ENCODE measurements at regions not wholly inside any gene's neighbourhood (a gene's known extent, or its start where the extent isn't known, plus 50 kb on each side); places are given as distances from the start of the nearest gene placed in this dataset.

DNA sequence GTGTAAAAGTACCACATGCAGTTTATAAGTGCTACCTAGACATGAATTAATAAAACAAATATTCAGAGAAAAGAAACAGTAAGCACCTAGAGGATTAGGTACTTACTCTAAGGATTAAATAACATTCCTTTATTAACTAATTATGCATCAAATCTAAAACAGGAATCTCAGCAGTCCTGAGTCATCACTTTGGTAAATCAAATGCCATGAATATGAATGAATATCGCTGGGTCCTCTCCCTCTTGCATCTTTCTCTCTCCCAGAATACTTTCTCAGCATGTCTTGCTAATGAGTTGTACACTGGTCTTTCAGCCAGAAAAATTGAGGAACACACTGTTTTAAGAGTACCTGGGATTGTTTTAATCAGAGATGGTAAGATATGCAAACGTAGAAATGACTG lies 225.5 kb upstream of the NFE2L3 start:
- no peak overlapping the region for H3K4me3 Mint-ChIP-seq
- H3K27me3 Mint-ChIP-seq = peaks cover 25% of the 10 kb centered on the region
- DNase-seq = no peak

DNA sequence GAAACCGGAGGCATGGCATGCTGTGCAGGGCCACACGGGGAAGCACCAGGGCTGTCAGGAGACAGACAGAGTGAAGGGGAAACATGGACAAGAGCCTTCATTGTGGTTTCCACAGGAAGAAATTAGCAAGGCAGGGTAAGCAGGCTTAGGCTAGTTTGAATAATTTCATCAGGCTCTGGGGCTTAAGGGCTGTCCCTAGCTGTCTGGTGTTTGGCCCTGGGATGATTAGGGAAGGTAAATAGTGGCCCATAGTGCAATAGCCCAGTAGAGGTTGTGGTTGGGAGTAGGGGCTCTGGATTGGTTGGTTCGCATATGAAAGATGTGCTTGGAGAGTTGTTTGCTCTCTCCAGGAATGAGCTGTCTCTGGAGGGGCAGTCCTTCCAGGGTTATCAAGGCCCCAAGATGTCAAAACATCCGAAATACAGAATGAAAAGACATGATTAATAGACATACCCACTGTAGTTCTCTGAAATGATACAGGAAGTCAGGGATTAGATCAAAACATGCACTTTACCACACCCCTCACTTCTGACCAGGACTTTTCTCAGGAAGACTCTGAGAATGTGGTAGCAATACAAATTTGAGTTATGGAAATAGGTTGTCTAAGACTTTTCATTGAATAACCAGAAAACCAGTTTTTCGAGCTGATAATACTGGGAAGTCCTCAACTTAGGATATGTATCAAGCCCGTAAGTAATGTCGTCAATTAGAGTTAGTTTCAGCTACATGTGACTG lies 224.9 kb upstream of the NFE2L3 start:
- H3K27ac Mint-ChIP-seq = no peak overlapping the region
- no peaks in the 10 kb centered on the region for H3K36me3 Mint-ChIP-seq (ENCODE audit: low read depth)
- TF ChIP-seq, protein P1, sequence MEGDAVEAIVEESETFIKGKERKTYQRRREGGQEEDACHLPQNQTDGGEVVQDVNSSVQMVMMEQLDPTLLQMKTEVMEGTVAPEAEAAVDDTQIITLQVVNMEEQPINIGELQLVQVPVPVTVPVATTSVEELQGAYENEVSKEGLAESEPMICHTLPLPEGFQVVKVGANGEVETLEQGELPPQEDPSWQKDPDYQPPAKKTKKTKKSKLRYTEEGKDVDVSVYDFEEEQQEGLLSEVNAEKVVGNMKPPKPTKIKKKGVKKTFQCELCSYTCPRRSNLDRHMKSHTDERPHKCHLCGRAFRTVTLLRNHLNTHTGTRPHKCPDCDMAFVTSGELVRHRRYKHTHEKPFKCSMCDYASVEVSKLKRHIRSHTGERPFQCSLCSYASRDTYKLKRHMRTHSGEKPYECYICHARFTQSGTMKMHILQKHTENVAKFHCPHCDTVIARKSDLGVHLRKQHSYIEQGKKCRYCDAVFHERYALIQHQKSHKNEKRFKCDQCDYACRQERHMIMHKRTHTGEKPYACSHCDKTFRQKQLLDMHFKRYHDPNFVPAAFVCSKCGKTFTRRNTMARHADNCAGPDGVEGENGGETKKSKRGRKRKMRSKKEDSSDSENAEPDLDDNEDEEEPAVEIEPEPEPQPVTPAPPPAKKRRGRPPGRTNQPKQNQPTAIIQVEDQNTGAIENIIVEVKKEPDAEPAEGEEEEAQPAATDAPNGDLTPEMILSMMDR (IDR thresholded peaks at IDR 0.05) = no peak
- H3K4me3 Mint-ChIP-seq = no peak overlapping the region
- DNase-seq = no peak
- ChIA-PET POLR2A (no interaction called here), CTCF (interaction anchor here (1.2 to 1.4 kb wide), 2 partner anchors 31 to 34 kb away, joined by 3 to 4 read pairs; no protein-coding TSS in a partner anchor)
- intact Hi-C loops (cut with micrococcal nuclease) = no loop called here
- ATAC-seq = no peak
- peaks cover 25% of the 10 kb centered on the region for H3K27me3 Mint-ChIP-seq
- no peaks in the 10 kb centered on the region for H3K9me3 Mint-ChIP-seq
- no peaks in the 10 kb centered on the region for H3K4me1 Mint-ChIP-seq (ENCODE audit: low read depth)

More for the DNA sequence above, 225.5 kb upstream of the NFE2L3 start:
- H3K9me3 Mint-ChIP-seq = no peaks in the 10 kb centered on the region
- H3K4me1 Mint-ChIP-seq (ENCODE audit: low read depth) = no peaks in the 10 kb centered on the region
- no peak overlapping the region for H3K27ac Mint-ChIP-seq
- no peaks in the 10 kb centered on the region for H3K36me3 Mint-ChIP-seq (ENCODE audit: low read depth)
- ChIA-PET POLR2A (no interaction called here), CTCF (no interaction called here)
- TF ChIP-seq, protein P1 (IDR thresholded peaks at IDR 0.05) = no peak
- no peak for ATAC-seq
- intact Hi-C loops (cut with micrococcal nuclease) = no loop called here

DNA sequence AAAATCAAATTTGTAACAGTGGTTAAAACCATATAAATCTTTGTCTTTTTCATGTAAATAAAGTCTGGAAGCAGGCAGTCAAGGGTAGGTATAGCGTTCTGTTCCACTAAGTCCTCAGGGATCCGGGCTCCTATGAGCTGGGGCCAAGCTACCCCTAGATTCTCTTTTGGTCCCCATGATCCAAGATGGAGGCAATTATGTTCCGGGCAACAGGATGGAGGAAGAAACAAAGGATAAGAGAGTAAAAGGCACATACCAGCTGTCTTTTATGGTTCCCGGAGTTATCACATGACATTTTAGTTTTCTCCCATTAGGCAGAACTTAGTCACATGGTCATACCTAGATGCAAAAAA lies 224.4 kb upstream of the NFE2L3 start:
- intact Hi-C loops (cut with micrococcal nuclease) = no loop called here
- no peak for DNase-seq
- Mint-ChIP-seq H3K36me3 (ENCODE audit: low read depth) (no peaks in the 10 kb centered on the region), H3K27me3 (peaks cover 24% of the 10 kb centered on the region), H3K4me3 (no peak overlapping the region), H3K4me1 (ENCODE audit: low read depth) (no peaks in the 10 kb centered on the region), H3K27ac (no peak overlapping the region), H3K9me3 (no peaks in the 10 kb centered on the region)
- ChIA-PET POLR2A (no interaction called here), CTCF (interaction anchor here (0.9 to 1.4 kb wide), 3 partner anchors 10 to 35 kb away, joined by 3 to 4 read pairs (median 3); no protein-coding TSS in a partner anchor)
- ATAC-seq = no peak
- TF ChIP-seq, protein P1 (IDR thresholded peaks at IDR 0.05) = no peak

DNA sequence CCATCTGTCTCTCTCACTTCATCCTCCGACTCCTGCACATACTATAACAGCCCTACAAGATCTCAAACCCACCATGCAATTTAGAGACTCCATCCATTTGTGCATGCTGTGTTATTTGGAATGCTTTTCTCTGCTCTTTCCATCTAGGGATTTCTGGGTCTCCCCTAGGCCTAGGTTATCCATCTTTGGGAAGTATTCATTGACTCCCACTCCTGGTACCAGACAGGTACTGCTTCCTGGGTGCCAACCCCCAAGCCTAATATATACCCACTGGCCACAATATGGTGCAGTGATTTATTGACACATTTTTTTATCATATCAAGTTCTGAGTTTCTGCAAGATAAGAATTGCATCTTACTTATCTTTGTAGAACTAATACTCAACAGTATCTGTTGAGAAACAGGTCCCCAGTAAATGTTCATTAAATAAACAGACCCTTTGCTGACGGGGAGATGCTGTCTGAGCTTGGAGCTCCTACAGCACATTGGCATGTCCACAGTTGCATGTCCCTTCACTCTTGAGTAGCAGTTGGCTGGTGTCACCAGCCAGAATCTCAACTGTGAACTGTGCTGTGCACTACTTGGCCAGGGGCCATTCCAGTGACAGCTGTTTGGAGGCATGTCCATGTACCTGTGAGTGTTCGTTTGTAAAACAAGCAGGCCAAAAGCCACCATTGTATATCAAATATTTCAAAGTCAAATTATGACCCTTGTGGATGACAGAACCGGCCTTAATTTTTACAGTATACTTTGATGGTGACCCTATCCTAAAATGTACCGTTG lies 223.3 kb upstream of the NFE2L3 start:
- Mint-ChIP-seq H3K27me3 (peaks cover 23% of the 10 kb centered on the region), H3K36me3 (ENCODE audit: low read depth) (no peaks in the 10 kb centered on the region), H3K9me3 (peaks cover 8% of the 10 kb centered on the region), H3K4me3 (no peak overlapping the region), H3K4me1 (ENCODE audit: low read depth) (no peaks in the 10 kb centered on the region), H3K27ac (no peak overlapping the region)
- ATAC-seq = no peak
- TF ChIP-seq, protein P1 (IDR thresholded peaks at IDR 0.05) = no peak
- POLR2A ChIA-PET = no interaction called here
- intact Hi-C loops (cut with micrococcal nuclease) = no loop called here
- no peak for DNase-seq
- CTCF ChIA-PET = interaction anchor here (0.9 kb wide), 1 partner anchor 9 kb away, joined by 3 read pairs; no protein-coding TSS in a partner anchor

DNA sequence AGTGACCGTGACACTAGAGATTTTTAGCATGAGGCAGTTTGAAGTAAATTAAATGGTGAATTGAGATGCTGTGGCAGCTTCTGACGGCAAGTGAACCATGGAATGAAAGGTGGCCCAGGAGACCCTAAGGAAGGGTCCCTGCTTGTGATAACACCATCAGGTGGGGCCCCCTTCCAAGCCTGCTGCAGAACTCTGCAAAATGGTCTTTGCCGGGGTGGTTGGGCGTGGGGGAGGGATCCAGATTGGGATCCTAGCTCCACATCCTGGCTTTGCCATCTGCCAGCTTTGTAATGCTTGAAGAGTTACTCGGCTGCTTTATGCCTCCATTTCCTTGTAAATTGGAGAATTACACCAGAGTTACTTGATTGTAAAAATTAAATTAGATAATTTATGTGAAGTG lies 222.6 kb upstream of the NFE2L3 start:
- Mint-ChIP-seq H3K36me3 (ENCODE audit: low read depth) (no peaks in the 10 kb centered on the region), H3K27ac (no peak overlapping the region), H3K4me1 (ENCODE audit: low read depth) (no peaks in the 10 kb centered on the region), H3K27me3 (peaks cover 26% of the 10 kb centered on the region), H3K9me3 (peaks cover 14% of the 10 kb centered on the region), H3K4me3 (no peak overlapping the region)
- TF ChIP-seq, protein P1 (IDR thresholded peaks at IDR 0.05) = no peak
- DNase-seq (no peak), ATAC-seq (no peak)
- ChIA-PET CTCF (no interaction called here), POLR2A (no interaction called here)
- intact Hi-C loops (cut with micrococcal nuclease) = no loop called here

Data from activated CD8-positive, alpha-beta T cell treated with anti-CD3 and anti-CD28 coated beads for 36 hours (primary cell).